Neural crest cell (in vitro differentiated cells): ENCODE measurements at regions not wholly inside any gene's neighbourhood (a gene's known extent, or its start where the extent isn't known, plus 50 kb on each side); places are given as distances from the start of the nearest gene placed in this dataset.
A peak's percentile ranks its signal among the peaks of the same experiment; 100 is the strongest.
"Not testable (repeated sequence)": the region's sequence is repeated elsewhere in the genome, so short reads cannot be mapped to it uniquely, and the experiment has no call there.

Experiments
- DNase-seq: peaks from one replicate; pipeline ENCODE4 v3.0.0; 2021; ENCODE audit warnings: low read depth, mixed read lengths, low spot score
- H3K27ac Mint-ChIP-seq: one replicate; pipeline ENCODE4 v1.8.0; 2021; ENCODE audit warnings: mild to moderate bottlenecking, mixed read lengths; ENCODE audit not compliant: unreplicated experiment
- H3K27me3 Mint-ChIP-seq: 2 replicates; pipeline ENCODE4 v1.8.0; 2021; ENCODE audit warnings: low read depth, mild to moderate bottlenecking, mixed read lengths
- H3K36me3 Mint-ChIP-seq: 2 replicates; pipeline ENCODE4 v1.8.0; 2021; ENCODE audit warnings: low read depth, mild to moderate bottlenecking, mixed read lengths
- H3K4me1 Mint-ChIP-seq: 2 replicates; pipeline ENCODE4 v1.8.0; 2021; ENCODE audit warnings: mixed read lengths
- H3K4me3 Mint-ChIP-seq: one replicate; pipeline ENCODE4 v1.8.0; 2021; ENCODE audit warnings: mild to moderate bottlenecking, mixed read lengths
- H3K9me3 Mint-ChIP-seq: 2 replicates; pipeline ENCODE4 v1.8.0; 2021; ENCODE audit warnings: mixed read lengths
- TF ChIP-seq, protein P1 (sequence below): fragments of 200-600 bp; sonication (generic); conservative IDR thresholded peaks from 2 replicates; pipeline ENCODE4 v1.5.0; 2021; ENCODE audit warnings: antibody characterized with exemption, mild to moderate bottlenecking

DNA sequence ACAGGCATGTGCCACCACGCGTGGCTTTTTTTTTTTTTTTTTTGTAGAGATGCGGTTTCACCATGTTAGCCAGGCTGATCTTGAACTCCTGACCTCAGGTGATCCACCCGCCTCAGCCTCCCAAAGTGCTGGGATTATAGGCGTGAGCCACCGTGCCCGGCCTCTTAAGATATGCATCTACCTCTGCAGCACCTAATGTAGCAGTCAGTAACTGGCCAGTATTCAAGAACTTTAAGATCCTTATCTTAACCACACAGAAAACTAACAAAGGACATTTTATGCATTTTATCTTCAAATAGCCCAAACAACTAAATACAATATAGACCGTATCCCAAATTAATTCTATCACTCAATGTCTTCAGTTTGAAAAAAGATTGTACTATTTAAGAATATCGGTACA lies 618.7 kb downstream of the TLE1 start:
- Mint-ChIP-seq H3K27ac (no peak overlapping the region), H3K4me1 (peaks cover 4% of the 10 kb centered on the region), H3K9me3 (peaks cover 6% of the 10 kb centered on the region), H3K36me3 (peaks cover 2% of the 10 kb centered on the region), H3K4me3 (no peak overlapping the region), H3K27me3 (no peaks in the 10 kb centered on the region)
- TF ChIP-seq, protein P1, sequence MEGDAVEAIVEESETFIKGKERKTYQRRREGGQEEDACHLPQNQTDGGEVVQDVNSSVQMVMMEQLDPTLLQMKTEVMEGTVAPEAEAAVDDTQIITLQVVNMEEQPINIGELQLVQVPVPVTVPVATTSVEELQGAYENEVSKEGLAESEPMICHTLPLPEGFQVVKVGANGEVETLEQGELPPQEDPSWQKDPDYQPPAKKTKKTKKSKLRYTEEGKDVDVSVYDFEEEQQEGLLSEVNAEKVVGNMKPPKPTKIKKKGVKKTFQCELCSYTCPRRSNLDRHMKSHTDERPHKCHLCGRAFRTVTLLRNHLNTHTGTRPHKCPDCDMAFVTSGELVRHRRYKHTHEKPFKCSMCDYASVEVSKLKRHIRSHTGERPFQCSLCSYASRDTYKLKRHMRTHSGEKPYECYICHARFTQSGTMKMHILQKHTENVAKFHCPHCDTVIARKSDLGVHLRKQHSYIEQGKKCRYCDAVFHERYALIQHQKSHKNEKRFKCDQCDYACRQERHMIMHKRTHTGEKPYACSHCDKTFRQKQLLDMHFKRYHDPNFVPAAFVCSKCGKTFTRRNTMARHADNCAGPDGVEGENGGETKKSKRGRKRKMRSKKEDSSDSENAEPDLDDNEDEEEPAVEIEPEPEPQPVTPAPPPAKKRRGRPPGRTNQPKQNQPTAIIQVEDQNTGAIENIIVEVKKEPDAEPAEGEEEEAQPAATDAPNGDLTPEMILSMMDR = no peak
- DNase-seq = no peak

DNA sequence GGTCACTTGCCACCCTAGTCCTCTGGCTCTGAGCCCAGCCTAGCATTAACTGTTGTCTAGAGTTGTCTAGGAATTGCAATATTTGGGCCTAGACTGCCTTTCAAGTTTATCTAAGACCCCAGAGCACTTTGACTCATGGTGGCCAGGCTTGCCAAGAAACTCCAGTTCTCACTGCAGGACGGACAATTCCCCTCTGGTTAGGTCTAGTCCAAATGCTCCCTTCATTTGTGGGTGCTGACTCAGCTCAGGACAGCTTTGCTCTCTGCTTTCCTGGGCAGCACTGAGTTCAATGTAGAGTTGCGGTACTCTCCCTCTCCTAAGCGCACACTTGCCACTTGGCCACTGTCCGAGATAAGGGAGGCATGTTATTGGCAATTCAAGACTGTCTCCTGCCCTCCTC lies 619.4 kb downstream of the TLE1 start:
- H3K27me3 Mint-ChIP-seq = no peaks in the 10 kb centered on the region
- DNase-seq = no peak

DNA sequence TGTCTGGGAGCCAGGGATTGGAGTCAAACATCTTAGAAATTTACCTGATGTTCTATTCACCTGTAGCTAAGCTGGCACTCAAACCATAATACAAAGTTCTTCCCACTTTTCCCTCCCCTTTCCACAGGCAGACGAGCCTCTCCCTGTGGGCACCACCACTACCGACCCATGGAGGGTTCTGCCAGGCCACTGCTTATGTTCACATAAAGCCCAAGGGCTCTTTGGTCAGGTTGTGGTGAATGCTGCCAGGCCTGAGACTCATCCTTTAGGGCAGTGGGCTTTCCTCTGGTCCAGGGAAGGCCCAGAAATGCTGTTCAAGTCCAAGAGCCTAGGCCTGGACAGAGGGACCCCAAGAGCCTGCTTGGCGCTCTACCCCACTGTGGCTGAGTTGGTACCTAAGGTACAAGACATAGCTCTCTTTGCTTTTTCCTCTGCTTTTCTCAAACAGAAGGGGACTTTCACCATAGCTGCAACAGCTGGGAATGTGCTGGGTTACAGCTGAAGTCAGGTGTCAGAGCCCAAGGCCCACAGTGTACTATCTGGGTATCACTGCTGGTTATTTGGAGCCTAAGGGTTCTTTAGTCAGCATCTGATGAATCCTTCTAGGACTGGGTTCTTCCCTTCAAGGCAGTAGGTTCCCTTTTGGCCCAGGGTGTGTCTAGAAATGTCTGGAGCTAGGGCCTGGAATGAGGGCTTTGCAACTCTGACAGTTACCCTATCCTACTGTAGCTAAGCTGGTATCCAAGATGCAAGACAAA lies 620.1 kb downstream of the TLE1 start:
- Mint-ChIP-seq H3K9me3 (peaks cover 9% of the 10 kb centered on the region), H3K27ac (peak overlapping the region; percentile 68), H3K4me1 (peaks cover 4% of the 10 kb centered on the region), H3K4me3 (no peak overlapping the region), H3K36me3 (peaks cover 2% of the 10 kb centered on the region), H3K27me3 (no peaks in the 10 kb centered on the region)
- TF ChIP-seq, protein P1 = no peak
- no peak for DNase-seq

More for the DNA sequence above, 619.4 kb downstream of the TLE1 start:
- H3K4me3 Mint-ChIP-seq = no peak overlapping the region
- H3K36me3 Mint-ChIP-seq = peaks cover 2% of the 10 kb centered on the region
- TF ChIP-seq, protein P1 = no peak
- H3K4me1 Mint-ChIP-seq = peaks cover 4% of the 10 kb centered on the region
- H3K27ac Mint-ChIP-seq = no peak overlapping the region
- peaks cover 7% of the 10 kb centered on the region for H3K9me3 Mint-ChIP-seq

DNA sequence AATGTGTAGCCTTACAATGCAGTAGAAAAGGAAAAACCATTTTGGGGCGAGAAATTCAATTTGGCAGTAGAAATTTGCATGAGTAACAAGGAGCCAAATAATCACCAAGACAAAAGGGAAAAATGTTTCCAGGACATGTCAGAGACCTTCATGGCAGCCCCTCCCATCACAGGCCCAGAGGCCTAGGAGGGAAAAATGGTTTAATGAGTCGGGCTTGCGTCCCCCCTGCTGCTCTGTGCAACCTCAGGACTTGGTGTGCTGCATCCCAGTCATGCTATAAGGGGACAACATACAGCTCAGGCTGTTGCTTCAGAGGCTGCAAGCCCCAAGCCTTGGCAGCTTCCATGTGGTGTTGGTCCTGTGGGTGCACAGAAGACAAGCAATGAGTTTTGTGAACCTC lies 626.4 kb downstream of the TLE1 start:
- H3K36me3 Mint-ChIP-seq = peaks cover 11% of the 10 kb centered on the region
- not testable (repeated sequence) for H3K4me3 Mint-ChIP-seq

DNA sequence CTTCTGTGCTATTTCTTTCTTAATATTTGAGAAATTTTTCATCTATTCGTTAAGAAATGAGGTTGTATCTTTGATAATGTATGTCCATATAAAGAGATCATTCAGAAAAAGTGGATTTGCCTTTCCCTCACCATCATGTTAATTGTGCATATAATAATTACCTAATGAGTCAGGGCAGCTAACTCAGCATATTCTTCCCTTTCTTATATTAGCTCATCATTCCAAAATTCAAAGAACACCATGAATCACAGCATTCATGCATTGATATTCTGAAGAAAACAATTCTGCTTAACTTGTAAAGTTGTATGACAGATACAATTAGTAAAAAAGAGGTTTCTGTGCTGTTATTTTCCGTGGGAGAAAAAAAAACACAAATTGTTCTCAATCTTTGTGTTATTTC lies 630.6 kb downstream of the TLE1 start:
- TF ChIP-seq, protein P1 = no peak
- no peak overlapping the region for H3K4me3 Mint-ChIP-seq
- no peak for DNase-seq
- H3K36me3 Mint-ChIP-seq = peaks cover 11% of the 10 kb centered on the region
- H3K4me1 Mint-ChIP-seq = peaks cover 3% of the 10 kb centered on the region
- no peak overlapping the region for H3K27ac Mint-ChIP-seq
- H3K9me3 Mint-ChIP-seq = peaks cover 20% of the 10 kb centered on the region
- H3K27me3 Mint-ChIP-seq = no peaks in the 10 kb centered on the region

More for the DNA sequence above, 626.4 kb downstream of the TLE1 start:
- not testable (repeated sequence) for DNase-seq, H3K27ac Mint-ChIP-seq, H3K4me1 Mint-ChIP-seq, H3K27me3 Mint-ChIP-seq
- peaks cover 30% of the 10 kb centered on the region for H3K9me3 Mint-ChIP-seq

DNA sequence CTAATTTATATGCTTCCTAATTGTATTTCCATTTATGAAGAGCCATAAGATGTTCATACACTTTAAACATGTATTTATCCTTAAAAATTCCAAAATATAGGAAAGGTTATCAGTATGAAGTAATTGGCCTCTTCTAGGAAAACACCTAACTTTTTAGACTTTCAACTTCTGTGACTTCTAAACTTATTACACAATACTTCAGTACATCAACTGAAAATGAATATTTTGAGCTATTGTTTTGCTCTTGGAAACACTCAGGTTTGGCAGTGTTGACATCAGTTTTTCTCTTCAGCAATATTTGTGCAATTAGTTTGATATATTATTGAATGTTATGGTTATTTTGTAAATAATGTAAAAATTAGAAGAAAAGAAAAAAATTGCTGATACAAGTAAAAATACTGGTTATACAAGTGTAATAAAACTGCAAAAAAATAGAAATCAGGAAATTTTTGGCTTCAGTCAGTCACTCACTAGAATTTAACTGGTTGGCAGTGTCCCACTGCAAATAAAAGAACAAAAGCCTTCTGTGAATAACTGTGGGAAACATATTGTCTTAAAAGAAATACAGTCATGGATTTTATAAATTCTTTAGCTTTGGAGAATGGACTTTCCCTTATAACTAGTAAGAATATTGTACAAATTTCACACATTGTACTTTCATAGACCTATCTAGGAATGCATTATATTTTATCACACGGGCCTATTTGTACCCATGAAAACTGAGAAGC lies 635.9 kb downstream of the TLE1 start:
- Mint-ChIP-seq H3K27ac (no peak overlapping the region), H3K4me3 (no peak overlapping the region), H3K27me3 (no peaks in the 10 kb centered on the region), H3K36me3 (no peaks in the 10 kb centered on the region), H3K9me3 (peaks cover 5% of the 10 kb centered on the region), H3K4me1 (no peaks in the 10 kb centered on the region)
- TF ChIP-seq, protein P1 = no peak
- no peak for DNase-seq
